GM12878 (cell line): ENCODE measurements at regions not wholly inside any gene's neighbourhood (a gene's known extent, or its start where the extent isn't known, plus 50 kb on each side); places are given as distances from the start of the nearest gene placed in this dataset.

ENCODE experiments used
- ATAC-seq: fragments of 200-7000 bp; cut with Tn5 transposase; 3 replicates; pipeline ENCODE4 v1.9.1; 2020; ENCODE audit warnings: mild to moderate bottlenecking, moderate library complexity
- BruUV-seq: library from RNA; stranded (reverse); fragments of 400-500 nt; replicated peaks from 2 replicates; lab custom pipeline; 2021; lab: Mats Ljungman, UMichigan
- CTCF ChIA-PET: fragments of 300-600 bp; sonication (Branson Sonifier 250); formaldehyde crosslinking; extraction: SDS; loops from one replicate; lab custom pipeline; 2021; ENCODE audit warnings: inconsistent platforms; lab: Yijun Ruan, JAX
- POLR2A ChIA-PET: fragments of 350-600 bp; formaldehyde crosslinking; extraction: SDS; loops from one replicate; lab custom pipeline; 2021; ENCODE audit warnings: inconsistent platforms; lab: Charles Lee
- RAD21 ChIA-PET: fragments of 300-600 bp; sonication (Branson Sonifier 250); formaldehyde crosslinking; loops from one replicate; lab custom pipeline; 2023; ENCODE audit warnings: antibody characterized with exemption; ENCODE audit not compliant: unreplicated experiment; lab: Charles Lee
- SMC1A ChIA-PET: fragments of 300-600 bp; sonication (Branson Sonifier 250); formaldehyde crosslinking; loops from one replicate; lab custom pipeline; 2023; ENCODE audit not compliant: unreplicated experiment, uncharacterized antibody; lab: Charles Lee
- DNase-seq: peaks from one replicate; pipeline ENCODE4 v3.0.0-alpha.2; 2011; ENCODE audit warnings: low read depth, low spot score
- FAIRE-seq: peaks from 3 replicates; lab custom pipeline; 2011; peaks lifted over from hg19 to GRCh38; lab: Jason Lieb, UNC
- H2AFZ ChIP-seq: 2 replicates; pipeline ENCODE4 v1.6.0; 2011; ENCODE audit warnings: low read depth, low read length, control low read depth; ENCODE audit not compliant: control insufficient read depth
- H3K27ac ChIP-seq: 2 replicates; pipeline ENCODE4 v1.5.1; 2011; ENCODE audit warnings: control low read depth; ENCODE audit not compliant: control insufficient read depth, insufficient read depth
- H3K27me3 ChIP-seq, 2 experiments: replicated peaks in 1 of 2; 2 replicates each; pipeline versions ENCODE4 v1.6.0 to v1.6.1; 2011; ENCODE audit warnings: low read length in 1 of 2; ENCODE audit not compliant: control insufficient read depth in 2 of 2, insufficient read depth in 2 of 2
- H3K36me3 ChIP-seq, 2 experiments: 2 replicates each; pipeline ENCODE4 v1.5.1; 2011; ENCODE audit warnings: low read length in 1 of 2; ENCODE audit not compliant: control insufficient read depth in 2 of 2, insufficient read depth in 2 of 2
- H3K4me1 ChIP-seq: 2 replicates; pipeline ENCODE4 v1.6.1; 2011; ENCODE audit warnings: mild to moderate bottlenecking, low read length, moderate library complexity, mixed read lengths; ENCODE audit not compliant: control insufficient read depth, insufficient read depth
- H3K4me2 ChIP-seq: 2 replicates; pipeline ENCODE4 v1.6.0; 2011; ENCODE audit warnings: control low read depth; ENCODE audit not compliant: control insufficient read depth, insufficient read depth
- H3K4me3 ChIP-seq: fragments of 200-600 bp; sonication (generic); 2 replicates; pipeline ENCODE4 v1.5.1; 2016
- H3K79me2 ChIP-seq: 2 replicates; pipeline ENCODE4 v1.6.0; 2011; ENCODE audit warnings: low read length; ENCODE audit not compliant: control insufficient read depth, insufficient read depth
- H3K9ac ChIP-seq: 2 replicates; pipeline ENCODE4 v1.8.0; 2011; ENCODE audit warnings: low read length, control low read depth, mixed read lengths; ENCODE audit not compliant: control insufficient read depth, insufficient read depth
- H3K9me3 ChIP-seq: replicated peaks from 3 replicates; pipeline ENCODE4 v1.5.1; 2011; ENCODE audit warnings: mild to moderate bottlenecking, low read length; ENCODE audit not compliant: control insufficient read depth, insufficient read depth
- H4K20me1 ChIP-seq: 2 replicates; pipeline ENCODE4 v1.6.0; 2011; ENCODE audit not compliant: control insufficient read depth, insufficient read depth
- ATF2 ChIP-seq: IDR thresholded peaks from 2 replicates; pipeline ENCODE4 v1.6.1; 2012; ENCODE audit warnings: low read length, inconsistent platforms
- BCL3 ChIP-seq: IDR thresholded peaks from 2 replicates; pipeline ENCODE4 v1.6.1; 2011; ENCODE audit warnings: borderline replicate concordance, low read depth, mild to moderate bottlenecking, moderate library complexity, low read length; ENCODE audit not compliant: insufficient read depth, poor library complexity, severe bottlenecking
- KAT2A ChIP-seq: conservative IDR thresholded peaks from 2 replicates; pipeline ENCODE4 v1.6.1; 2011; ENCODE audit warnings: low read depth, low read length; ENCODE audit not compliant: control insufficient read depth
- PBX3 ChIP-seq: IDR thresholded peaks from 2 replicates; pipeline ENCODE4 v1.6.1; 2011; ENCODE audit warnings: mild to moderate bottlenecking, low read depth, low read length, moderate library complexity; ENCODE audit not compliant: insufficient replicate concordance
- RAD51 ChIP-seq: fragments of 450-650 bp; IDR thresholded peaks from 2 replicates; pipeline ENCODE4 v1.6.1; 2016; ENCODE audit warnings: moderate library complexity, mild to moderate bottlenecking, inconsistent platforms
- RBBP5 ChIP-seq: fragments of 200-600 bp; sonication (generic); conservative IDR thresholded peaks from 2 replicates; pipeline ENCODE4 v1.6.1; 2016
- SKIL ChIP-seq: fragments of 450-650 bp; IDR thresholded peaks from 2 replicates; pipeline ENCODE4 v1.6.1; 2017; ENCODE audit warnings: mild to moderate bottlenecking, low read depth, inconsistent platforms; ENCODE audit not compliant: poor library complexity, severe bottlenecking
- TAF1 ChIP-seq: IDR thresholded peaks from 2 replicates; pipeline ENCODE4 v1.6.1; 2011; ENCODE audit warnings: mild to moderate bottlenecking, low read depth, low read length, borderline replicate concordance
- WRNIP1 ChIP-seq: IDR thresholded peaks from 2 replicates; pipeline ENCODE4 v1.6.1; 2011; ENCODE audit warnings: low read depth, low read length, improper control_type of control experiment, borderline replicate concordance
- ZNF24 ChIP-seq: fragments of 450-650 bp; IDR thresholded peaks from 2 replicates; pipeline ENCODE4 v1.6.1; 2017; ENCODE audit warnings: antibody characterized with exemption, mild to moderate bottlenecking
- ZZZ3 ChIP-seq: IDR thresholded peaks from 2 replicates; pipeline ENCODE4 v1.6.1; 2011; ENCODE audit warnings: low read depth; ENCODE audit not compliant: control insufficient read depth, insufficient read length
- WGBS: methylation state at CpG from one replicate; pipeline ENCODE4 v1.1.6; 2016; ENCODE audit warnings: low lambda C conversion rate; ENCODE audit not compliant: insufficient replicate concordance, insufficient coverage; ENCODE audit errors: missing lambda C conversion rate; 5-methylcytosine and 5-hydroxymethylcytosine counted together
- in situ Hi-C: fragments of 300-500 bp; cut with MboI; formaldehyde crosslinking; loops from 9 replicates; pipeline ENCODE4 v1.14.3; 2018; ENCODE audit warnings: mixed read lengths
- intact Hi-C: fragments of 100-400 bp; cut with micrococcal nuclease; formaldehyde crosslinking; loops from one replicate; pipeline ENCODE4 v1.14.2; 2022; ENCODE audit not compliant: unreplicated experiment

- Histone ChIP-seq H3K27ac (no peak overlapping the region), H3K9ac (no peak overlapping the region), H3K4me1 (no peaks in the 10 kb centered on the region), H3K79me2 (no peaks in the 10 kb centered on the region), H3K9me3 (no peaks in the 10 kb centered on the region), H4K20me1 (no peaks in the 10 kb centered on the region), H2AFZ (no peak overlapping the region), H3K36me3 (no peaks in the 10 kb centered on the region), H3K4me2 (no peak overlapping the region), H3K27me3 (peaks cover 0 to 1% of the 10 kb centered on the region in 2 experiments; a peak in 2 of 4 replicates), H3K4me3 (no peak overlapping the region)
- no peak for TF ChIP-seq RBBP5
- no peak for TF ChIP-seq PBX3
- no peak for TF ChIP-seq ATF2
- no peak for TF ChIP-seq BCL3
- no peak for TF ChIP-seq WRNIP1
- TF ChIP-seq ZNF24 = no peak
- no peak for TF ChIP-seq SKIL
- TF ChIP-seq RAD51 = no peak
- TF ChIP-seq TAF1 = no peak
- no peak for TF ChIP-seq ZZZ3
- no peak for TF ChIP-seq KAT2A
- intact Hi-C loops (no loop called here), in situ Hi-C loops (no loop called here)
- RAD21 ChIA-PET = no interaction called here
- no peak for DNase-seq
- no TSS peak for BruUV-seq
- 3% methylated on average over 5 of the region's 5 CpGs for WGBS
- POLR2A ChIA-PET = no interaction called here
- ATAC-seq = no peak
- SMC1A ChIA-PET = no interaction called here
- no peak for FAIRE-seq
- CTCF ChIA-PET = no interaction called here
Observed at GRCh38 chr2:128642316-128642715, 323.6 kb upstream of the HS6ST1 start.
